ENCODE measurements at regions not wholly inside any gene's neighbourhood (a gene's known extent, or its start where the extent isn't known, plus 50 kb on each side); places are given as distances from the start of the nearest gene placed in this dataset.

DNA sequence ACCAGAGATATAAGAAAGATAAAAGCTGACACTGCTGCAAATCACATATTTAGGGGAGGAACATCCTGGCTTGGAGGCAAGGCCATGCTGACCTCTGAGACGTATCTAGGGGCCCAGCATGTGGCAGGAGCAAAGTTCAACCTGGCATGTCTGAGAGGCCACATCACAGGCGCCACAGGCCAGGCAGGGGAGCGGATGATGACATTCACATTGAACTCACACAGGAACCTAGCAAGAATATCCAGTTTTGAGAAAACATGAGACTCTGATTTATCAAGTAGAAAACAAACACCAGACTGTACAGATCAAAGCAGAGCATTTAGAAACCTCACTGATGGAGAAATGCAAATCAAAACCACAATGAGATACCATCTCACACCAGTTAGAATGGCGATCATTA is 64.2 kb upstream of the STK32A start:
- TF ChIP-seq SP1 (IDR thresholded peaks at IDR 0.05) (peak; percentile 88), YY1 (IDR thresholded peaks at IDR 0.05) (peak; percentile 56), GABPA (IDR thresholded peaks at IDR 0.05 in 1 of 2, conservative IDR thresholded peaks at IDR 0.05 in 1 of 2) (no peak)
- TF ChIP-seq, protein P1, sequence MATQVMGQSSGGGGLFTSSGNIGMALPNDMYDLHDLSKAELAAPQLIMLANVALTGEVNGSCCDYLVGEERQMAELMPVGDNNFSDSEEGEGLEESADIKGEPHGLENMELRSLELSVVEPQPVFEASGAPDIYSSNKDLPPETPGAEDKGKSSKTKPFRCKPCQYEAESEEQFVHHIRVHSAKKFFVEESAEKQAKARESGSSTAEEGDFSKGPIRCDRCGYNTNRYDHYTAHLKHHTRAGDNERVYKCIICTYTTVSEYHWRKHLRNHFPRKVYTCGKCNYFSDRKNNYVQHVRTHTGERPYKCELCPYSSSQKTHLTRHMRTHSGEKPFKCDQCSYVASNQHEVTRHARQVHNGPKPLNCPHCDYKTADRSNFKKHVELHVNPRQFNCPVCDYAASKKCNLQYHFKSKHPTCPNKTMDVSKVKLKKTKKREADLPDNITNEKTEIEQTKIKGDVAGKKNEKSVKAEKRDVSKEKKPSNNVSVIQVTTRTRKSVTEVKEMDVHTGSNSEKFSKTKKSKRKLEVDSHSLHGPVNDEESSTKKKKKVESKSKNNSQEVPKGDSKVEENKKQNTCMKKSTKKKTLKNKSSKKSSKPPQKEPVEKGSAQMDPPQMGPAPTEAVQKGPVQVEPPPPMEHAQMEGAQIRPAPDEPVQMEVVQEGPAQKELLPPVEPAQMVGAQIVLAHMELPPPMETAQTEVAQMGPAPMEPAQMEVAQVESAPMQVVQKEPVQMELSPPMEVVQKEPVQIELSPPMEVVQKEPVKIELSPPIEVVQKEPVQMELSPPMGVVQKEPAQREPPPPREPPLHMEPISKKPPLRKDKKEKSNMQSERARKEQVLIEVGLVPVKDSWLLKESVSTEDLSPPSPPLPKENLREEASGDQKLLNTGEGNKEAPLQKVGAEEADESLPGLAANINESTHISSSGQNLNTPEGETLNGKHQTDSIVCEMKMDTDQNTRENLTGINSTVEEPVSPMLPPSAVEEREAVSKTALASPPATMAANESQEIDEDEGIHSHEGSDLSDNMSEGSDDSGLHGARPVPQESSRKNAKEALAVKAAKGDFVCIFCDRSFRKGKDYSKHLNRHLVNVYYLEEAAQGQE (IDR thresholded peaks at IDR 0.05): peak; percentile 22
- TF ChIP-seq, protein P2, sequence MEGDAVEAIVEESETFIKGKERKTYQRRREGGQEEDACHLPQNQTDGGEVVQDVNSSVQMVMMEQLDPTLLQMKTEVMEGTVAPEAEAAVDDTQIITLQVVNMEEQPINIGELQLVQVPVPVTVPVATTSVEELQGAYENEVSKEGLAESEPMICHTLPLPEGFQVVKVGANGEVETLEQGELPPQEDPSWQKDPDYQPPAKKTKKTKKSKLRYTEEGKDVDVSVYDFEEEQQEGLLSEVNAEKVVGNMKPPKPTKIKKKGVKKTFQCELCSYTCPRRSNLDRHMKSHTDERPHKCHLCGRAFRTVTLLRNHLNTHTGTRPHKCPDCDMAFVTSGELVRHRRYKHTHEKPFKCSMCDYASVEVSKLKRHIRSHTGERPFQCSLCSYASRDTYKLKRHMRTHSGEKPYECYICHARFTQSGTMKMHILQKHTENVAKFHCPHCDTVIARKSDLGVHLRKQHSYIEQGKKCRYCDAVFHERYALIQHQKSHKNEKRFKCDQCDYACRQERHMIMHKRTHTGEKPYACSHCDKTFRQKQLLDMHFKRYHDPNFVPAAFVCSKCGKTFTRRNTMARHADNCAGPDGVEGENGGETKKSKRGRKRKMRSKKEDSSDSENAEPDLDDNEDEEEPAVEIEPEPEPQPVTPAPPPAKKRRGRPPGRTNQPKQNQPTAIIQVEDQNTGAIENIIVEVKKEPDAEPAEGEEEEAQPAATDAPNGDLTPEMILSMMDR (IDR thresholded peaks at IDR 0.05; ENCODE audit: low read depth, low read length, missing input control): no peak
- TF ChIP-seq, protein P3, sequence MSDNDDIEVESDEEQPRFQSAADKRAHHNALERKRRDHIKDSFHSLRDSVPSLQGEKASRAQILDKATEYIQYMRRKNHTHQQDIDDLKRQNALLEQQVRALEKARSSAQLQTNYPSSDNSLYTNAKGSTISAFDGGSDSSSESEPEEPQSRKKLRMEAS (IDR thresholded peaks at IDR 0.05): peak; percentile 86
